Nephron progenitor cell (in vitro differentiated cells): ENCODE measurements at regions not wholly inside any gene's neighbourhood (a gene's known extent, or its start where the extent isn't known, plus 50 kb on each side); places are given as distances from the start of the nearest gene placed in this dataset.

Experiments
- DNase-seq: peaks from one replicate; pipeline ENCODE4 v3.0.0; 2021
- H3K27ac Mint-ChIP-seq: 2 replicates; pipeline ENCODE4 v1.8.0; 2021; ENCODE audit warnings: mild to moderate bottlenecking, moderate library complexity, mixed read lengths
- H3K27me3 Mint-ChIP-seq: 2 replicates; pipeline ENCODE4 v1.8.0; 2021; ENCODE audit warnings: mild to moderate bottlenecking, low read depth, mixed read lengths; ENCODE audit not compliant: poor library complexity
- H3K36me3 Mint-ChIP-seq: 2 replicates; pipeline ENCODE4 v1.8.0; 2021; ENCODE audit warnings: low read depth, mixed read lengths
- H3K4me1 Mint-ChIP-seq: 2 replicates; pipeline ENCODE4 v1.8.0; 2021; ENCODE audit warnings: mixed read lengths
- H3K4me3 Mint-ChIP-seq: 2 replicates; pipeline ENCODE4 v1.8.0; 2021; ENCODE audit warnings: mild to moderate bottlenecking, moderate library complexity, mixed read lengths
- H3K9me3 Mint-ChIP-seq: 2 replicates; pipeline ENCODE4 v1.8.0; 2021; ENCODE audit warnings: mild to moderate bottlenecking, moderate library complexity, mixed read lengths
- TF ChIP-seq, protein P1 (sequence below): fragments of 200-600 bp; sonication (generic); IDR thresholded peaks from 2 replicates; pipeline ENCODE4 v1.5.0; 2021; ENCODE audit warnings: antibody characterized with exemption

GRCh38 chr4:92099861-92100260 is 203.9 kb upstream of the GRID2 start:
- TF ChIP-seq, protein P1, sequence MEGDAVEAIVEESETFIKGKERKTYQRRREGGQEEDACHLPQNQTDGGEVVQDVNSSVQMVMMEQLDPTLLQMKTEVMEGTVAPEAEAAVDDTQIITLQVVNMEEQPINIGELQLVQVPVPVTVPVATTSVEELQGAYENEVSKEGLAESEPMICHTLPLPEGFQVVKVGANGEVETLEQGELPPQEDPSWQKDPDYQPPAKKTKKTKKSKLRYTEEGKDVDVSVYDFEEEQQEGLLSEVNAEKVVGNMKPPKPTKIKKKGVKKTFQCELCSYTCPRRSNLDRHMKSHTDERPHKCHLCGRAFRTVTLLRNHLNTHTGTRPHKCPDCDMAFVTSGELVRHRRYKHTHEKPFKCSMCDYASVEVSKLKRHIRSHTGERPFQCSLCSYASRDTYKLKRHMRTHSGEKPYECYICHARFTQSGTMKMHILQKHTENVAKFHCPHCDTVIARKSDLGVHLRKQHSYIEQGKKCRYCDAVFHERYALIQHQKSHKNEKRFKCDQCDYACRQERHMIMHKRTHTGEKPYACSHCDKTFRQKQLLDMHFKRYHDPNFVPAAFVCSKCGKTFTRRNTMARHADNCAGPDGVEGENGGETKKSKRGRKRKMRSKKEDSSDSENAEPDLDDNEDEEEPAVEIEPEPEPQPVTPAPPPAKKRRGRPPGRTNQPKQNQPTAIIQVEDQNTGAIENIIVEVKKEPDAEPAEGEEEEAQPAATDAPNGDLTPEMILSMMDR = no peak
- no peaks in the 10 kb centered on the region for H3K36me3 Mint-ChIP-seq
- peaks cover 11% of the 10 kb centered on the region for H3K4me1 Mint-ChIP-seq
- no peak overlapping the region for H3K27ac Mint-ChIP-seq
- DNase-seq = no peak
- peaks cover 4% of the 10 kb centered on the region for H3K27me3 Mint-ChIP-seq
- H3K9me3 Mint-ChIP-seq = no peaks in the 10 kb centered on the region
- H3K4me3 Mint-ChIP-seq = no peak overlapping the region

GRCh38 chr4:92100975-92101374 is 202.8 kb upstream of the GRID2 start:
- TF ChIP-seq, protein P1 = no peak
- Mint-ChIP-seq H3K4me3 (no peak overlapping the region), H3K4me1 (peaks cover 11% of the 10 kb centered on the region), H3K9me3 (no peaks in the 10 kb centered on the region), H3K27ac (no peak overlapping the region), H3K36me3 (no peaks in the 10 kb centered on the region), H3K27me3 (peaks cover 4% of the 10 kb centered on the region)
- no peak for DNase-seq

DNA sequence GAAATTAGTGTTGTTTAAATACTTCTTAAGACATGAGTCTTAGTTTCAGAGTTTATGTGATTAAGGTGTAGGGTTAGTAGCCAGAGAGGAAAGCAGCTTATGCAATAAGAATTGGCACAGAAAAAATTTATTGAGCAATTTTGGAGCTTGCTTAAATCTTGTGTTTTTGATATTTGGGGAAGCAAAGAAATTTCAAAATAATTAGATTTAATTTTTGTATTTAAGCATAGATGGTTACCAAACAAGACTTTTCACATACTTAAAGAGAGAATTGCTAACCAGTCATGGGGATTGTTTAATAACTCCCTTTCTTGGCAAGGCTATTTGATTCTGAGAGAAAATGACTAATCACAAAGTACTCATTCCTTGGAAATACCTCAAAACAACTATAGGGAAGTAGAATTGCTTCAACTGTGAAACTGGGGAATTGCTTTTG is 202.0 kb upstream of the GRID2 start:
- Mint-ChIP-seq H3K36me3 (no peaks in the 10 kb centered on the region), H3K4me3 (no peak overlapping the region), H3K27ac (no peak overlapping the region), H3K9me3 (no peaks in the 10 kb centered on the region), H3K4me1 (peaks cover 11% of the 10 kb centered on the region), H3K27me3 (peaks cover 4% of the 10 kb centered on the region)
- no peak for DNase-seq
- TF ChIP-seq, protein P1 = no peak

DNA sequence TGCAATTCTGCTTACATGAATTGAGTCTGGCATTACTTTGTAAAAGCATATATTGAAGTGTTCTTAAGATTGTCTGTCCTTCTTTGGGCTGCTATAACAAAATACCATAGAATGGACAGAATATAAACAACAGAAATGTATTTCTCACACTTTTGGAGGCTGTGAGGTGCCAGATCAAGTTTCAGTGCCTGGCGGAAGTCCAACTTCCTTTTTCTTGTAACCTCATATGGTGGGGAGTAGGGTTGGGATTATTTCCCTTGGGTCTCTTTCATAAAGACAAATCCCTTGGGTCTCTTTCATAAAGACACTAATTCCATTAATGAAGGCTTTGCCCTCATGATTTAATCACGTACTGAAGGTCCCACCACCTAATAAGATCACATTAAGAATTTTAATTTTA is 199.3 kb upstream of the GRID2 start:
- Mint-ChIP-seq H3K4me1 (peaks cover 9% of the 10 kb centered on the region), H3K4me3 (no peak overlapping the region), H3K9me3 (no peaks in the 10 kb centered on the region), H3K27me3 (peaks cover 4% of the 10 kb centered on the region), H3K36me3 (no peaks in the 10 kb centered on the region), H3K27ac (no peak overlapping the region)
- DNase-seq = no peak
- TF ChIP-seq, protein P1 = no peak

- Mint-ChIP-seq H3K4me1 (no peaks in the 10 kb centered on the region), H3K4me3 (no peak overlapping the region), H3K27me3 (peaks cover 4% of the 10 kb centered on the region), H3K36me3 (no peaks in the 10 kb centered on the region), H3K9me3 (no peaks in the 10 kb centered on the region), H3K27ac (no peak overlapping the region)
- DNase-seq = no peak
- TF ChIP-seq, protein P1 = no peak
These were observed 196.9 kb upstream of the GRID2 start for GRCh38 chr4:92106816-92107215.

DNA sequence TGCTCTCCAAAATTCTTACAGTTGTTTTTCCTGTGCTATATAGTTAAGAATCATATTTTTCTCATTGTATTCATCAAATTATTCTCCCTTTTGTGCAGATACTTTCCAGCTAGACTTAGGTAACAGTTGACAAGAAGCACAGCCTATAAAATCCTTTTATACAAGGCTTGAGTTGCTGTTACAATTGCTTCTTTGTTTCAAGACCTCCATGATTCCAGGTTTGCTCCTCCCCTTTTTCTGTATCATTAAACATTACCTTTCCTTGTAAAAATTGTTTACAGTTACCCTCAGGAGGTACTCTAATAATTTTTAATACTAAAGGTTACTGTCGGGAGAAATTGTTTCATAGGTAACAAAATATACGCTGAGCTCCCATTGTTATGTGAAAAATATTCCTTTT is 192.3 kb upstream of the GRID2 start:
- no peaks in the 10 kb centered on the region for H3K27me3 Mint-ChIP-seq
- H3K4me3 Mint-ChIP-seq = no peak overlapping the region
- H3K36me3 Mint-ChIP-seq = no peaks in the 10 kb centered on the region
- DNase-seq = no peak
- TF ChIP-seq, protein P1 = no peak
- H3K4me1 Mint-ChIP-seq = no peaks in the 10 kb centered on the region
- H3K9me3 Mint-ChIP-seq = no peaks in the 10 kb centered on the region
- no peak overlapping the region for H3K27ac Mint-ChIP-seq
